OCI-LY7 (cell line): ENCODE measurements at regions not wholly inside any gene's neighbourhood (a gene's known extent, or its start where the extent isn't known, plus 50 kb on each side); places are given as distances from the start of the nearest gene placed in this dataset.

Experiments
- CTCF ChIP-seq: fragments of 200-600 bp; sonication (generic); conservative IDR thresholded peaks from 2 replicates; pipeline ENCODE4 v1.5.1; 2014; ENCODE audit warnings: mild to moderate bottlenecking, antibody characterized with exemption, low read length, moderate library complexity, mixed read lengths
- EZH2phosphoT487 ChIP-seq: fragments of 200-600 bp; sonication (generic); IDR thresholded peaks from 2 replicates; pipeline ENCODE4 v1.6.1; 2018; ENCODE audit warnings: low read depth, borderline replicate concordance, mild to moderate bottlenecking, mixed run types, antibody characterized with exemption, low read length, moderate library complexity, mixed read lengths

GRCh38 chrX:39731330-39731667 lies 366.5 kb downstream of the BCOR start:
- TF ChIP-seq CTCF (no peak), EZH2phosphoT487 (no peak)
